ENCODE measurements at regions not wholly inside any gene's neighbourhood (a gene's known extent, or its start where the extent isn't known, plus 50 kb on each side); places are given as distances from the start of the nearest gene placed in this dataset.

DNA sequence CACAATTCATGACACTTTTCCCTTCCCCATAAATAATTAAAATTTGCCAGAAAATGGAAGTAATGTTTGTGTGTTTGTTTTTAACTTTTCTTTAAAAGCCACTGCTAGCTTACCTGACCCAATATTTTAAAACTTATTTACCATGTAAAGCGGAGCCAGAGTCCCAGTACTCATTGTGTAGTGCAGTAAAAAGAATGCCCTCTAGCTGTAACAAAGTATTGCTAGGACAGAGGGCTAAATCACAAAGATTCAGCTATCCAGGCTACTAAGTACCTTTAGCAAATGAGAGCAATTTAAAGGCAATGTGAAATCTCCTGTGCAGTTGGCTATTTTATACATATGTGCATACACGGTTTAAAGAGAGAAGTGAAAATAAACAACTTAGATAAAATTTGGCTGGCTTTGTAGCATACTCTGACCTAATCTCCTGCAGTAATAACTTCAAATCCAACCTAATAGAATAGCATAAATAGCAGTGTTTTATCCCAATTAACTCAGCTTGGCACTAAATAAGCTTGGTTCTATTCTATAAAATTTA is 997.4 kb upstream of the PIK3C3 start:
- TF ChIP-seq POLR2A (IDR thresholded peaks at IDR 0.05) = no peak
- TF ChIP-seq, protein P1, sequence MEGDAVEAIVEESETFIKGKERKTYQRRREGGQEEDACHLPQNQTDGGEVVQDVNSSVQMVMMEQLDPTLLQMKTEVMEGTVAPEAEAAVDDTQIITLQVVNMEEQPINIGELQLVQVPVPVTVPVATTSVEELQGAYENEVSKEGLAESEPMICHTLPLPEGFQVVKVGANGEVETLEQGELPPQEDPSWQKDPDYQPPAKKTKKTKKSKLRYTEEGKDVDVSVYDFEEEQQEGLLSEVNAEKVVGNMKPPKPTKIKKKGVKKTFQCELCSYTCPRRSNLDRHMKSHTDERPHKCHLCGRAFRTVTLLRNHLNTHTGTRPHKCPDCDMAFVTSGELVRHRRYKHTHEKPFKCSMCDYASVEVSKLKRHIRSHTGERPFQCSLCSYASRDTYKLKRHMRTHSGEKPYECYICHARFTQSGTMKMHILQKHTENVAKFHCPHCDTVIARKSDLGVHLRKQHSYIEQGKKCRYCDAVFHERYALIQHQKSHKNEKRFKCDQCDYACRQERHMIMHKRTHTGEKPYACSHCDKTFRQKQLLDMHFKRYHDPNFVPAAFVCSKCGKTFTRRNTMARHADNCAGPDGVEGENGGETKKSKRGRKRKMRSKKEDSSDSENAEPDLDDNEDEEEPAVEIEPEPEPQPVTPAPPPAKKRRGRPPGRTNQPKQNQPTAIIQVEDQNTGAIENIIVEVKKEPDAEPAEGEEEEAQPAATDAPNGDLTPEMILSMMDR (IDR thresholded peaks at IDR 0.05) = no peak

Measured in testis (tissue), 2 donors.